MCF 10A (cell line): ENCODE measurements at regions not wholly inside any gene's neighbourhood (a gene's known extent, or its start where the extent isn't known, plus 50 kb on each side); places are given as distances from the start of the nearest gene placed in this dataset.

Source experiments
- BruUV-seq: library from RNA; stranded (reverse); fragments of 400-500 nt; replicated peaks from 2 replicates; lab custom pipeline; 2021; lab: Mats Ljungman, UMichigan
- CTCF ChIA-PET: fragments of 300-600 bp; sonication (Branson Sonifier 250); formaldehyde crosslinking; extraction: SDS; loops from one replicate; lab custom pipeline; 2021; ENCODE audit warnings: antibody characterized with exemption, inconsistent platforms; lab: Yijun Ruan, JAX
- POLR2A ChIA-PET: fragments of 300-600, 350-650 bp; sonication (Branson Sonifier 250); formaldehyde crosslinking; extraction: SDS; loops from one replicate; lab custom pipeline; 2020; ENCODE audit warnings: antibody characterized with exemption, inconsistent platforms; lab: Yijun Ruan, JAX
- DNase-seq: peaks from one replicate; pipeline ENCODE4 v3.0.0-alpha.2; 2018; ENCODE audit not compliant: unreplicated experiment
- H3K27ac Mint-ChIP-seq: one replicate; pipeline ENCODE4 v1.8.0; 2022; ENCODE audit warnings: mild to moderate bottlenecking, low read depth, mixed read lengths; ENCODE audit not compliant: unreplicated experiment
- H3K27me3 Mint-ChIP-seq: one replicate; pipeline ENCODE4 v1.8.0; 2022; ENCODE audit warnings: mixed read lengths; ENCODE audit not compliant: insufficient read depth, unreplicated experiment
- H3K36me3 Mint-ChIP-seq: one replicate; pipeline ENCODE4 v1.8.0; 2022; ENCODE audit warnings: mild to moderate bottlenecking, moderate library complexity, mixed read lengths; ENCODE audit not compliant: insufficient read depth, unreplicated experiment
- H3K4me1 Mint-ChIP-seq: one replicate; pipeline ENCODE4 v1.8.0; 2022; ENCODE audit warnings: mixed read lengths; ENCODE audit not compliant: insufficient read depth, unreplicated experiment
- H3K4me3 Mint-ChIP-seq: one replicate; pipeline ENCODE4 v1.8.0; 2022; ENCODE audit warnings: mild to moderate bottlenecking, moderate library complexity, mixed read lengths; ENCODE audit not compliant: unreplicated experiment
- H3K9me3 Mint-ChIP-seq: one replicate; pipeline ENCODE4 v1.8.0; 2022; ENCODE audit warnings: mixed read lengths; ENCODE audit not compliant: unreplicated experiment
- CTCF ChIP-seq: fragments of 200-600 bp; IDR thresholded peaks from one replicate; pipeline ENCODE4 v1.8.0; 2022; ENCODE audit warnings: antibody characterized with exemption, mild to moderate bottlenecking; ENCODE audit not compliant: unreplicated experiment
- intact Hi-C: fragments of 100-400 bp; cut with micrococcal nuclease; formaldehyde crosslinking; loops from 2 replicates; pipeline ENCODE4 v1.14.1; 2022

- Mint-ChIP-seq H3K9me3 (peaks cover 1% of the 10 kb centered on the region), H3K4me3 (no peak overlapping the region), H3K36me3 (no peaks in the 10 kb centered on the region), H3K27me3 (no peaks in the 10 kb centered on the region), H3K4me1 (no peaks in the 10 kb centered on the region), H3K27ac (no peak overlapping the region)
- POLR2A ChIA-PET, result no interaction called here
- intact Hi-C loops, result no loop called here
- no peak for TF ChIP-seq CTCF
- CTCF ChIA-PET, result interaction anchor here (0.7 kb wide), 1 partner anchor 419 kb away, joined by 3 read pairs; no protein-coding TSS in a partner anchor
- no peak for DNase-seq
- no TSS peak for BruUV-seq
These were observed 116.1 kb upstream of the FTMT start for GRCh38 chr5:121735618-121736017.

- intact Hi-C loops, result no loop called here
- ChIA-PET CTCF (no interaction called here), POLR2A (no interaction called here)
- peak; percentile 25 for DNase-seq
- Mint-ChIP-seq H3K27ac (no peak overlapping the region), H3K36me3 (no peaks in the 10 kb centered on the region), H3K4me1 (no peaks in the 10 kb centered on the region), H3K4me3 (no peak overlapping the region), H3K9me3 (peaks cover 8% of the 10 kb centered on the region), H3K27me3 (no peaks in the 10 kb centered on the region)
- TF ChIP-seq CTCF, result no peak
- BruUV-seq, result no TSS peak
These were observed 114.6 kb upstream of the FTMT start for GRCh38 chr5:121737120-121737519.

GRCh38 chr5:121741156-121741555 lies 110.5 kb upstream of the FTMT start:
- DNase-seq, result no peak
- H3K27me3 Mint-ChIP-seq, result no peaks in the 10 kb centered on the region
- H3K27ac Mint-ChIP-seq, result no peak overlapping the region
- peaks cover 8% of the 10 kb centered on the region for H3K9me3 Mint-ChIP-seq
- intact Hi-C loops, result no loop called here
- no peaks in the 10 kb centered on the region for H3K36me3 Mint-ChIP-seq
- H3K4me3 Mint-ChIP-seq, result no peak overlapping the region
- CTCF ChIA-PET, result interaction anchor here (0.7 kb wide), 1 partner anchor 12 kb away, joined by 3 read pairs; no protein-coding TSS in a partner anchor
- H3K4me1 Mint-ChIP-seq, result no peaks in the 10 kb centered on the region
- no TSS peak for BruUV-seq
- POLR2A ChIA-PET, result no interaction called here
- no peak for TF ChIP-seq CTCF

GRCh38 chr5:121744577-121744976 lies 107.1 kb upstream of the FTMT start:
- H3K36me3 Mint-ChIP-seq, result no peaks in the 10 kb centered on the region
- H3K9me3 Mint-ChIP-seq, result peaks cover 8% of the 10 kb centered on the region
- no peak for DNase-seq
- TF ChIP-seq CTCF, result no peak
- POLR2A ChIA-PET, result interaction anchor here (0.5 kb wide), 1 partner anchor 43 kb away, joined by 4 read pairs; no protein-coding TSS in a partner anchor
- no peak overlapping the region for H3K4me3 Mint-ChIP-seq
- intact Hi-C loops, result no loop called here
- H3K27me3 Mint-ChIP-seq, result no peaks in the 10 kb centered on the region
- no peaks in the 10 kb centered on the region for H3K4me1 Mint-ChIP-seq
- no TSS peak for BruUV-seq
- CTCF ChIA-PET, result interaction anchor here (0.7 kb wide), 1 partner anchor 22 kb away, joined by 3 read pairs; no protein-coding TSS in a partner anchor
- no peak overlapping the region for H3K27ac Mint-ChIP-seq
